NCI-H82 (cell line): ENCODE measurements at regions not wholly inside any gene's neighbourhood (a gene's known extent, or its start where the extent isn't known, plus 50 kb on each side); places are given as distances from the start of the nearest gene placed in this dataset.
"Not testable (repeated sequence)": the region's sequence is repeated elsewhere in the genome, so short reads cannot be mapped to it uniquely, and the experiment has no call there.

Experiments used
- DNase-seq: peaks from one replicate; lab custom pipeline; 2025; lab: John Stamatoyannopoulos, UW

GRCh38 chr2:83261591-83262136, 1197.4 kb downstream of the SUCLG1 start:
- no peak for DNase-seq

- DNase-seq = no peak
Measured at GRCh38 chr2:83253848-83254247, 1205.2 kb downstream of the SUCLG1 start.

GRCh38 chr2:83251321-83251872, 1207.7 kb downstream of the SUCLG1 start:
- no peak for DNase-seq

- DNase-seq = not testable (repeated sequence)
Measured at GRCh38 chr2:83245806-83246537, 1213.1 kb downstream of the SUCLG1 start.

- no peak for DNase-seq
Measured at GRCh38 chr2:83240611-83241010, 1218.5 kb downstream of the SUCLG1 start.

- DNase-seq = no peak
Measured at GRCh38 chr2:83238111-83238510, 1221.0 kb downstream of the SUCLG1 start.

- DNase-seq = no peak
Measured at GRCh38 chr2:83234246-83234645, 1224.8 kb downstream of the SUCLG1 start.

GRCh38 chr2:83233781-83234180, 1225.3 kb downstream of the SUCLG1 start:
- DNase-seq = no peak

- DNase-seq = peak; percentile 46
Measured at GRCh38 chr2:83233326-83233725, 1225.8 kb downstream of the SUCLG1 start.

GRCh38 chr2:83229443-83229842, 1229.6 kb downstream of the SUCLG1 start:
- DNase-seq = no peak

- DNase-seq = no peak
Measured at GRCh38 chr2:83224591-83225200, 1234.4 kb downstream of the SUCLG1 start.

- no peak for DNase-seq
Measured at GRCh38 chr2:83221258-83221657, 1237.8 kb downstream of the SUCLG1 start.

- DNase-seq = no peak
Measured at GRCh38 chr2:83217854-83218253, 1241.2 kb downstream of the SUCLG1 start.

- DNase-seq = peak; percentile 52
Measured at GRCh38 chr2:83196225-83196624, 1262.9 kb downstream of the SUCLG1 start.

GRCh38 chr2:83191316-83191715, 1267.8 kb downstream of the SUCLG1 start:
- DNase-seq = no peak

GRCh38 chr2:83186105-83186760, 1272.8 kb downstream of the SUCLG1 start:
- DNase-seq = no peak

- DNase-seq = not testable (repeated sequence)
Measured at GRCh38 chr2:83180862-83181530, 1278.1 kb downstream of the SUCLG1 start.

- DNase-seq = no peak
Measured at GRCh38 chr2:83176539-83176938, 1282.5 kb downstream of the SUCLG1 start.

GRCh38 chr2:83172841-83173240, 1286.2 kb downstream of the SUCLG1 start:
- DNase-seq = no peak

GRCh38 chr2:83168377-83168776, 1290.7 kb downstream of the SUCLG1 start:
- DNase-seq = no peak

GRCh38 chr2:83162421-83162820, 1296.7 kb downstream of the SUCLG1 start:
- no peak for DNase-seq

- DNase-seq = no peak
Measured at GRCh38 chr2:83160571-83160970, 1298.5 kb downstream of the SUCLG1 start.
